Endothelial cell of umbilical vein (primary cell): ENCODE measurements at regions not wholly inside any gene's neighbourhood (a gene's known extent, or its start where the extent isn't known, plus 50 kb on each side); places are given as distances from the start of the nearest gene placed in this dataset.

Experiments
- BruUV-seq: library from RNA; stranded (reverse); fragments of 400-500 nt; replicated peaks from 2 replicates; lab custom pipeline; 2021; lab: Mats Ljungman, UMichigan
- CTCF ChIA-PET: fragments of 300-600, 350-600 bp; sonication (Branson Sonifier 250); formaldehyde crosslinking; loops from one replicate; lab custom pipeline; 2021; ENCODE audit warnings: antibody characterized with exemption, inconsistent platforms; lab: Charles Lee
- POLR2A ChIA-PET: fragments of 300-600, 350-600 bp; sonication (Branson Sonifier 250); formaldehyde crosslinking; loops from one replicate; lab custom pipeline; 2021; ENCODE audit warnings: antibody characterized with exemption, inconsistent platforms; lab: Charles Lee
- DNase-seq: peaks from one replicate; pipeline ENCODE4 v3.0.0-alpha.2; 2011; ENCODE audit warnings: low read depth, low spot score
- FAIRE-seq: peaks from 2 replicates; lab custom pipeline; 2011; peaks lifted over from hg19 to GRCh38; lab: Jason Lieb, UNC
- H2AFZ ChIP-seq: 2 replicates; pipeline ENCODE4 v1.6.0; 2012; ENCODE audit warnings: low read depth, low read length, control low read depth, inconsistent platforms
- H3K27ac ChIP-seq: 2 replicates; pipeline ENCODE4 v1.5.1; 2011; ENCODE audit warnings: low read depth, mild to moderate bottlenecking, control low read depth, low read length, moderate library complexity; ENCODE audit not compliant: insufficient read depth
- H3K27me3 ChIP-seq, 2 experiments: 2 replicates each; pipeline versions ENCODE4 v1.6.0 to v1.6.1; 2011; ENCODE audit warnings: low read length in 2 of 2, mixed read lengths in 1 of 2; ENCODE audit not compliant: control insufficient read depth in 2 of 2, insufficient read depth in 2 of 2
- H3K36me3 ChIP-seq, 2 experiments: 2 replicates in 1 of 2; 3 replicates in 1 of 2; pipeline ENCODE4 v1.5.1; 2011; ENCODE audit warnings: low read length in 2 of 2, mild to moderate bottlenecking in 1 of 2, moderate library complexity in 1 of 2; ENCODE audit not compliant: control insufficient read depth in 2 of 2, insufficient read depth in 2 of 2; ENCODE audit errors: extremely low read depth in 1 of 2
- H3K4me1 ChIP-seq: 3 replicates; pipeline ENCODE4 v1.5.1; 2011; ENCODE audit warnings: mild to moderate bottlenecking, low read length; ENCODE audit not compliant: control insufficient read depth, insufficient read depth; ENCODE audit errors: extremely low read depth
- H3K4me2 ChIP-seq: 2 replicates; pipeline ENCODE4 v1.6.1; 2011; ENCODE audit warnings: low read length, control low read depth, mixed read lengths; ENCODE audit not compliant: insufficient read depth
- H3K4me3 ChIP-seq, 3 experiments: fragments of 200-600 bp in 1 of 3; sonication (generic), shearing (Covaris generic) in 1 of 3; replicated peaks in 1 of 3; 2 replicates each; pipeline ENCODE4 v1.5.1; 2011 to 2016; ENCODE audit warnings: control low read depth in 3 of 3, low read length in 3 of 3, mild to moderate bottlenecking in 2 of 3, inconsistent platforms in 1 of 3, low read depth in 1 of 3, moderate library complexity in 1 of 3; ENCODE audit not compliant: insufficient read depth in 1 of 3
- H3K79me2 ChIP-seq: 2 replicates; pipeline ENCODE4 v1.6.0; 2012; ENCODE audit warnings: low read length, inconsistent platforms; ENCODE audit not compliant: control insufficient read depth, insufficient read depth
- H3K9ac ChIP-seq: replicated peaks from 2 replicates; pipeline ENCODE3; 2011; ENCODE audit warnings: low read length, control low read depth; ENCODE audit not compliant: insufficient read depth; ENCODE audit errors: extremely low read depth
- H3K9me1 ChIP-seq: replicated peaks from 3 replicates; pipeline ENCODE4 v1.6.0; 2011; ENCODE audit warnings: mild to moderate bottlenecking, low read length; ENCODE audit not compliant: control insufficient read depth, insufficient read depth; ENCODE audit errors: extremely low read depth
- H3K9me3 ChIP-seq: replicated peaks from 2 replicates; pipeline ENCODE4 v1.5.1; 2012; ENCODE audit warnings: low read length, inconsistent platforms; ENCODE audit not compliant: control insufficient read depth, insufficient read depth
- H4K20me1 ChIP-seq: replicated peaks from 2 replicates; pipeline ENCODE3; 2011; ENCODE audit warnings: mild to moderate bottlenecking, low read length; ENCODE audit not compliant: control insufficient read depth, insufficient read depth; ENCODE audit errors: extremely low read depth
- EZH2 ChIP-seq: IDR thresholded peaks from 2 replicates; pipeline ENCODE4 v1.6.1; 2012; ENCODE audit warnings: borderline replicate concordance, low read depth, mild to moderate bottlenecking, moderate library complexity, low read length, inconsistent platforms; ENCODE audit not compliant: severe bottlenecking
- FOS ChIP-seq: IDR thresholded peaks from 2 replicates; pipeline ENCODE4 v1.6.1; 2011; ENCODE audit warnings: mild to moderate bottlenecking, low read length, moderate library complexity, borderline replicate concordance; ENCODE audit not compliant: insufficient read depth
- GATA2 ChIP-seq: IDR thresholded peaks from 2 replicates; pipeline ENCODE4 v1.7.0; 2011; ENCODE audit warnings: low read depth, mild to moderate bottlenecking, moderate library complexity, mixed read lengths, low read length; ENCODE audit not compliant: insufficient read length, insufficient read depth
- JUN ChIP-seq: IDR thresholded peaks from 2 replicates; pipeline ENCODE4 v1.6.1; 2011; ENCODE audit warnings: borderline replicate concordance, low read depth; ENCODE audit not compliant: insufficient read length, insufficient read depth
- MYC ChIP-seq: IDR thresholded peaks from one replicate; pipeline ENCODE4 v1.6.1; 2011; ENCODE audit warnings: mild to moderate bottlenecking, low read depth, low read length
- POLR2A ChIP-seq: IDR thresholded peaks from 2 replicates; pipeline ENCODE4 v1.6.1; 2012; ENCODE audit warnings: low read depth, mild to moderate bottlenecking, control low read depth, low read length
- POLR2AphosphoS5 ChIP-seq: IDR thresholded peaks from 2 replicates; pipeline ENCODE4 v1.6.1; 2012; ENCODE audit warnings: low read depth, mild to moderate bottlenecking, control low read depth, low read length, moderate library complexity; ENCODE audit not compliant: insufficient read depth
- dilution Hi-C: fragments of 300-500 bp; cut with MboI; formaldehyde crosslinking; loops from one replicate; pipeline ENCODE4 v1.15.0; 2019; ENCODE audit warnings: low sequenced_read_pairs; ENCODE audit not compliant: extremely low pct_ligation_motif_present
- intact Hi-C: fragments of 100-400 bp; cut with micrococcal nuclease; formaldehyde crosslinking; loops from one replicate; pipeline ENCODE4 v1.10.0; 2022
- TF ChIP-seq, protein P1 (sequence below): IDR thresholded peaks from 2 replicates; pipeline ENCODE4 v1.6.1; 2011; ENCODE audit not compliant: insufficient read depth, insufficient read length
- TF ChIP-seq, protein P2 (sequence below), 2 donors: IDR thresholded peaks; 1 replicate in 1 of 2; 2 replicates in 1 of 2; pipeline ENCODE4 v1.5.1; 2011; ENCODE audit warnings: low read length in 2 of 2, mild to moderate bottlenecking in 2 of 2, moderate library complexity in 2 of 2, control low read depth in 1 of 2, inconsistent platforms in 1 of 2, low read depth in 1 of 2; ENCODE audit not compliant: insufficient read depth in 1 of 2; ENCODE audit errors: extremely low read depth in 1 of 2

DNA sequence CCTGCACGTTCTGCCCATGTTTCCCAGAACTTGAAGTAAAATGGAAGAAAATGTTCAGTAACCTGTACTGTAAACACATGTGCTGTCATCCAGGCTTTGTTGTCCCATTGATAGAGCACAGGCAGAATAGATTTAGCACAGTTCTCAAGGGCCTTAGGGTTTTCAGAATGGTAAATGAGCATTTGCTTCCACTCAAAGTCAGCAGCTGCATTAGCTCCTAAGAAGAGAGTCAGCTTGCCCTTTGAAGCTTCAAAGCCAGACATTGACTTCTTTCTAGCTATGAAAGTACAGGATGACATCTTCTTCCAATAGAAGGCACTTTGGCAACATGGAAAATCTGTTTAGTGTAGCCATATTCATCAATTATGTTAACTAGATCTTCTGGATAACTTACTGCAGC is 76.2 kb upstream of the TMEM108 start:
- FAIRE-seq: no peak
- CTCF ChIA-PET: no interaction called here

DNA sequence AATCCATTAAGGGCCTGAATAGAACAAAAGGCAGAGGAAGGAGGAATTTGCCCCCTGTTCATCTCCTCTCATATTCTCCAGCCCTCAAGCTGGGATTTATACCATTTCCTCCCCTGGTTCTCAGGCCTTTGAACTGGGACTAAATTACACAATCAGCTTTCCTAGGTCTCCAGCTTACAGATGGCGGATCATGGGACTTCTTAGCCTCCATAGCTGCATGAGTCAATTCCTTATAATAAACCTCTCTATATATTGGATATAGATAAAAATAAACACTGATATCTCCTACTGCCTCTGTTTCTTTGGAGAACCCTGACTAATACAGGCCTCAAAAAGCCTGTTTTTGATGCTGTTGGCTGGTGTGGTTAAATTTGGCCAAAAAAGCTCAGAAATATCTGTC is 84.5 kb upstream of the TMEM108 start:
- Histone ChIP-seq H3K9ac (no peak overlapping the region), H3K4me3 (no peak overlapping the region), H3K79me2 (no peaks in the 10 kb centered on the region), H3K27ac (no peak overlapping the region), H3K9me1 (no peaks in the 10 kb centered on the region), H4K20me1 (no peaks in the 10 kb centered on the region), H3K27me3 (no peaks in the 10 kb centered on the region), H3K36me3 (no peaks in the 10 kb centered on the region), H2AFZ (no peak overlapping the region), H3K9me3 (no peaks in the 10 kb centered on the region), H3K4me1 (no peaks in the 10 kb centered on the region), H3K4me2 (no peak overlapping the region)
- intact Hi-C loops (no loop called here), dilution Hi-C loops (no loop called here)
- TF ChIP-seq, protein P1, sequence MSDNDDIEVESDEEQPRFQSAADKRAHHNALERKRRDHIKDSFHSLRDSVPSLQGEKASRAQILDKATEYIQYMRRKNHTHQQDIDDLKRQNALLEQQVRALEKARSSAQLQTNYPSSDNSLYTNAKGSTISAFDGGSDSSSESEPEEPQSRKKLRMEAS: no peak
- TF ChIP-seq JUN: no peak
- TF ChIP-seq POLR2A: no peak
- TF ChIP-seq EZH2: no peak
- TF ChIP-seq POLR2AphosphoS5: no peak
- no peak for TF ChIP-seq MYC
- TF ChIP-seq, protein P2, sequence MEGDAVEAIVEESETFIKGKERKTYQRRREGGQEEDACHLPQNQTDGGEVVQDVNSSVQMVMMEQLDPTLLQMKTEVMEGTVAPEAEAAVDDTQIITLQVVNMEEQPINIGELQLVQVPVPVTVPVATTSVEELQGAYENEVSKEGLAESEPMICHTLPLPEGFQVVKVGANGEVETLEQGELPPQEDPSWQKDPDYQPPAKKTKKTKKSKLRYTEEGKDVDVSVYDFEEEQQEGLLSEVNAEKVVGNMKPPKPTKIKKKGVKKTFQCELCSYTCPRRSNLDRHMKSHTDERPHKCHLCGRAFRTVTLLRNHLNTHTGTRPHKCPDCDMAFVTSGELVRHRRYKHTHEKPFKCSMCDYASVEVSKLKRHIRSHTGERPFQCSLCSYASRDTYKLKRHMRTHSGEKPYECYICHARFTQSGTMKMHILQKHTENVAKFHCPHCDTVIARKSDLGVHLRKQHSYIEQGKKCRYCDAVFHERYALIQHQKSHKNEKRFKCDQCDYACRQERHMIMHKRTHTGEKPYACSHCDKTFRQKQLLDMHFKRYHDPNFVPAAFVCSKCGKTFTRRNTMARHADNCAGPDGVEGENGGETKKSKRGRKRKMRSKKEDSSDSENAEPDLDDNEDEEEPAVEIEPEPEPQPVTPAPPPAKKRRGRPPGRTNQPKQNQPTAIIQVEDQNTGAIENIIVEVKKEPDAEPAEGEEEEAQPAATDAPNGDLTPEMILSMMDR (IDR thresholded peaks at IDR 0.05; ENCODE audit: extremely low read depth in 1 of 2, insufficient read depth in 1 of 2, low read depth in 1 of 2, low read length in 2 of 2): no peak
- TF ChIP-seq FOS: no peak
- TF ChIP-seq GATA2: no peak
- POLR2A ChIA-PET: no interaction called here
- CTCF ChIA-PET: no interaction called here
- FAIRE-seq (no peak), DNase-seq (no peak)
- no TSS peak for BruUV-seq

More for the DNA sequence above, 76.2 kb upstream of the TMEM108 start:
- no peak for DNase-seq
- TF ChIP-seq POLR2A (no peak), GATA2 (no peak), JUN (no peak), POLR2AphosphoS5 (no peak), MYC (no peak)
- TF ChIP-seq, protein P1: no peak
- no peaks in the 10 kb centered on the region for H3K36me3 ChIP-seq
- no peaks in the 10 kb centered on the region for H3K9me3 ChIP-seq
- H3K79me2 ChIP-seq: no peaks in the 10 kb centered on the region
- H3K4me1 ChIP-seq: no peaks in the 10 kb centered on the region
- intact Hi-C loops: no loop called here
- no peaks in the 10 kb centered on the region for H4K20me1 ChIP-seq
- no peak overlapping the region for H3K27ac ChIP-seq
- no peak overlapping the region for H3K9ac ChIP-seq
- no peaks in the 10 kb centered on the region for H3K9me1 ChIP-seq
- POLR2A ChIA-PET: no interaction called here
- H3K4me2 ChIP-seq: no peak overlapping the region
- no peak overlapping the region for H3K4me3 ChIP-seq
- H3K27me3 ChIP-seq: no peaks in the 10 kb centered on the region
- dilution Hi-C loops: no loop called here
- BruUV-seq: no TSS peak
- H2AFZ ChIP-seq: no peak overlapping the region
